HG03354 (cell line): ENCODE measurements at regions not wholly inside any gene's neighbourhood (a gene's known extent, or its start where the extent isn't known, plus 50 kb on each side); places are given as distances from the start of the nearest gene placed in this dataset.

Source experiments
- ATAC-seq: cut with Tn5 transposase; IDR thresholded peaks from one replicate; pipeline ENCODE4 v1.9.1; 2021; ENCODE audit warnings: mild to moderate bottlenecking; ENCODE audit not compliant: unreplicated experiment, poor library complexity, severe bottlenecking

GRCh38 chr2:220226076-220226475, 598.6 kb downstream of the SLC4A3 start:
- ATAC-seq = no peak

GRCh38 chr2:220226546-220226945, 599.1 kb downstream of the SLC4A3 start:
- ATAC-seq = no peak

GRCh38 chr2:220227266-220227920, 600.0 kb downstream of the SLC4A3 start:
- ATAC-seq = no peak

- ATAC-seq = no peak
Measured at GRCh38 chr2:220228310-220229006, 601.0 kb downstream of the SLC4A3 start.

- no peak for ATAC-seq
Measured at GRCh38 chr2:220240641-220241040, 613.2 kb downstream of the SLC4A3 start.

GRCh38 chr2:220241423-220241822, 614.0 kb downstream of the SLC4A3 start:
- no peak for ATAC-seq

GRCh38 chr2:220243571-220243970, 616.1 kb downstream of the SLC4A3 start:
- no peak for ATAC-seq

- no peak for ATAC-seq
Measured at GRCh38 chr2:220246386-220246785, 619.0 kb downstream of the SLC4A3 start.

- no peak for ATAC-seq
Measured at GRCh38 chr2:220247588-220248350, 620.3 kb downstream of the SLC4A3 start.

- no peak for ATAC-seq
Measured at GRCh38 chr2:220259662-220260061, 632.2 kb downstream of the SLC4A3 start.

- no peak for ATAC-seq
Measured at GRCh38 chr2:220263300-220263699, 635.9 kb downstream of the SLC4A3 start.

- ATAC-seq = no peak
Measured at GRCh38 chr2:220269367-220269766, 641.9 kb downstream of the SLC4A3 start.

- ATAC-seq = no peak
Measured at GRCh38 chr2:220270481-220271070, 643.1 kb downstream of the SLC4A3 start.

GRCh38 chr2:220272656-220273055, 645.2 kb downstream of the SLC4A3 start:
- ATAC-seq = no peak

- no peak for ATAC-seq
Measured at GRCh38 chr2:220273082-220273481, 645.7 kb downstream of the SLC4A3 start.

- no peak for ATAC-seq
Measured at GRCh38 chr2:220275454-220275853, 648.0 kb downstream of the SLC4A3 start.

GRCh38 chr2:220276741-220277444, 649.5 kb downstream of the SLC4A3 start:
- ATAC-seq = no peak

GRCh38 chr2:220277445-220277975, 650.1 kb downstream of the SLC4A3 start:
- ATAC-seq = no peak

GRCh38 chr2:220278022-220278421, 650.6 kb downstream of the SLC4A3 start:
- ATAC-seq = no peak

GRCh38 chr2:220279372-220279771, 651.9 kb downstream of the SLC4A3 start:
- no peak for ATAC-seq
